GM19025 (cell line): ENCODE measurements at regions not wholly inside any gene's neighbourhood (a gene's known extent, or its start where the extent isn't known, plus 50 kb on each side); places are given as distances from the start of the nearest gene placed in this dataset.
"Not testable (repeated sequence)": the region's sequence is repeated elsewhere in the genome, so short reads cannot be mapped to it uniquely, and the experiment has no call there.

ENCODE experiments used
- ATAC-seq: cut with Tn5 transposase; IDR thresholded peaks from one replicate; pipeline ENCODE4 v1.9.1; 2021; ENCODE audit warnings: mild to moderate bottlenecking, low read depth, moderate library complexity; ENCODE audit not compliant: unreplicated experiment

DNA sequence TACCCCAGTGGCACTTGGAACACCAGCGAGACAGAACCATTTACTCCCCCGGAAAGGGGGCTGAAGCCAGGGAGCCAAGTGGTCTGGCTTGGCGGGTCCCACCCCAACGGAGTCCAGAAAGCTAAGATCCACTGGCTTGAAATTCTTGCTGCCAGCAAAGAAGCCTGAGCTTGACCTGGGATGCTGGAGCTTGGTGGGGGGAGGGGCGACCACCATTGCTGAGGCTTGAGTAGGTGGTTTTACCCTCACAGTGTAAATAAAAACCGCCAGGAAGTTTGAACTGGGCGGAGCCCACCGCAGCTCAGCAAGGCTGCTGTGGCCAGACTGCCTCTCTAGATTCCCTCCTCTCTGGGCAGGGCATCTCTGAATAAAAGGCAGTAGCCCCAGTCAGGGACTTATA, 62.8 kb downstream of the RPS24 start:
- ATAC-seq: not testable (repeated sequence)

- not testable (repeated sequence) for ATAC-seq
These were observed 68.9 kb downstream of the RPS24 start for GRCh38 chr10:78102593-78102992.

GRCh38 chr10:78109210-78109609, 75.5 kb downstream of the RPS24 start:
- no peak for ATAC-seq

GRCh38 chr10:78115135-78115853, 81.6 kb downstream of the RPS24 start:
- ATAC-seq: no peak

GRCh38 chr10:78116361-78116760, 82.7 kb downstream of the RPS24 start:
- no peak for ATAC-seq

- no peak for ATAC-seq
These were observed 84.9 kb downstream of the RPS24 start for GRCh38 chr10:78118591-78118990.

GRCh38 chr10:78121801-78122200, 88.1 kb downstream of the RPS24 start:
- no peak for ATAC-seq

- ATAC-seq: no peak
These were observed 90.5 kb downstream of the RPS24 start for GRCh38 chr10:78124167-78124566.

- ATAC-seq: no peak
These were observed 95.5 kb downstream of the RPS24 start for GRCh38 chr10:78129211-78129610.

DNA sequence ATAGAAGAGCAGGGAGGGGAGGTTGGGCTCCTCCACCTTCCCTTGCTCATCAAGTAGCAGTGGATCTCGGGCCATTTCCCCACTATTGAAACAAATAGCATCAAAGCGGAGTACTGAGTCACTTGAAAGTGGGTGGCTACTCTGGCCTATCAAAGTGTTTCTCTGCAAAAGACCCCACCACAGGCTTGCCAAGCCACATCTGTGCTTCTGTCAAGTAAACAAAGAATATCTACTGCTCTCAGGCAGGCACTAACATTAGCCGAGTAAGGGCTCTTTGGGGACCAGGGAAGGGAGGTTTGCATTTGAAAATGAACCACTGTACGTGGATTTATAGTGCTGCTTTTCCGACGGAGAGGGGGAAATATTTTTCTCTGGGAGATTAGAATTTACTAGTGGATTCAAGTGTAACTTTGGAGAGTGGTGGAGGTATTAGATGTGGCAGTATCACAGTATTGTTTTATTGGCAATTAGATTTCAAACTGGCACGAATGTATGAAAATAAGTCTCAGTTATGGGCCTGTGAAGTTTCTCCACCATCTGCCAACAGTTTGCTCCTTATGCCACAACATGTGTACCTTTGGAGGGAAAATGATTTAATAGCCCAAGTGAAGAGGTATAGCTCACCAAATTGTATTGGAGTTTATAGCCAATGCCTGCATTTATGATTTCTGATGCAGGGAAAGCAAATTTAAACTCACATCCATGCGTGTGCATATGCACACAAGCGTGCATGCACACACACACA, 97.5 kb downstream of the RPS24 start:
- no peak for ATAC-seq

- ATAC-seq: no peak
These were observed 101.2 kb downstream of the RPS24 start for GRCh38 chr10:78134773-78135306.

DNA sequence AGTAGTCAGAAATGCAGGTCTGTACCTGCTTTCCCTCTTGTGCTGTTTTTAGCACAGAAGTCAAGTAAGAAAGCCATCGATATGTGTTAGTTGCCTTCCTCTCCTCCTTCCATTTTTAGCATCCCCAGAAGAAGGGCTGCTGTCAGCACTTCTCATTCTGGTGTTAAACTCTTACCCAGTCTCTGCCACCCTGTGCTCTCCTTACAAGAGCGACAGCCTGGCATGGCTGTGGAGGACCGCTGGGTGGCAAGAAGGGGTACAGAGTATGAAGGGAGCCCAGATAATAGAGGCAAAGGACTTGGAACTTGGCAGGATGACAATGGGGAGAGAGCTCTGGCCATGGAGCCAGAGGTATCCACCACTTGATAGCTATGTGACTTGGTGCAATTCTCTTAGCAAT, 103.5 kb downstream of the RPS24 start:
- ATAC-seq: no peak

DNA sequence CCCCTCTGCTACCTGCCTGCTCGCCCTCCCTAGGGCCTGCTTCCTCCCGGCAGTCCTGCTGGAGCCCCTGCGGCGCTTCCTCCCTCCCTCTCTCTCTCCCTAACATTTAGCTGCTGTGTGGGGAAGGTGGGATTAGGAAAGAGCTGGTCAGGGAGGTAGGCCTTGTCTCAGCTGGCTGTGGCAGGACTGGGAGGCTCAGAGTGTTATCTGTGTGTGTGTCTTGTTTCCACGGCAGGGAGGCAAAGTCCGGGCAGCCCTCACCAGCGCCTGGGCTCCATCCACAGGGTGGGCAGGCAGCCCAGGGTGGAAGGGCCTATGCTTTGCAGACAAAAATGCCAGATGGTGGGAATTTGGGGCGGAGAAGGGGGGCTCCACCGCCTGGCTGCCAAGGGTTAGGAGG, 105.7 kb downstream of the RPS24 start:
- no peak for ATAC-seq

DNA sequence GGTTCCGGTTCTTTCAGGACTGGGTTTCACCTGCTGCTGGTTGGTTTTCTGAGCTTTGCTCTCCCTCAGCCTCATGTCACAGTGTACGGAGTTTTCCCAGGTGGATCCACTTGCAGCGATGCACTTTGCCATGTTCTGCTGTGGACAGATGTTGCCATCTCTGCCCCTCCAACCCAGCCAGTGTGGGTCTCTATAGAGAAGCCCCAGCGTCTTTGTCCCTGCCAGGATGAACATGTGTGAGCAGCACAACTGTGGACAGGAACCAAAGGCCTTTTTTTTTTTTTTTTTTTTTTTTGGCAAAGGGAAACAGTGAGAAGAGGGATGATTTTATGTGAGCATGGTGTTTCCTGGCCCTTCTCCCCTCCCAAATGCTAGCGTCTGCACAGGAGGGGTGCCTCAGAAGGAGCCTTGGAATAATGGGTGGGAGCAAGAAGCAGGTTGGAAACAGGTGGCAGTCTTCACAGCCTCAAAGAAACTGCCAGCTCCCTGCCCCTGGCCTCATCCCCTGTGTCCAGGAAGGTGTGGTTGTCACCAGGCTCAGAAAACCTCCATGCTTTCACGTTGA, 106.5 kb downstream of the RPS24 start:
- no peak for ATAC-seq

GRCh38 chr10:78143576-78143975, 109.9 kb downstream of the RPS24 start:
- no peak for ATAC-seq

GRCh38 chr10:78146200-78146599, 112.5 kb downstream of the RPS24 start:
- no peak for ATAC-seq

GRCh38 chr10:78147202-78147601, 113.5 kb downstream of the RPS24 start:
- no peak for ATAC-seq

DNA sequence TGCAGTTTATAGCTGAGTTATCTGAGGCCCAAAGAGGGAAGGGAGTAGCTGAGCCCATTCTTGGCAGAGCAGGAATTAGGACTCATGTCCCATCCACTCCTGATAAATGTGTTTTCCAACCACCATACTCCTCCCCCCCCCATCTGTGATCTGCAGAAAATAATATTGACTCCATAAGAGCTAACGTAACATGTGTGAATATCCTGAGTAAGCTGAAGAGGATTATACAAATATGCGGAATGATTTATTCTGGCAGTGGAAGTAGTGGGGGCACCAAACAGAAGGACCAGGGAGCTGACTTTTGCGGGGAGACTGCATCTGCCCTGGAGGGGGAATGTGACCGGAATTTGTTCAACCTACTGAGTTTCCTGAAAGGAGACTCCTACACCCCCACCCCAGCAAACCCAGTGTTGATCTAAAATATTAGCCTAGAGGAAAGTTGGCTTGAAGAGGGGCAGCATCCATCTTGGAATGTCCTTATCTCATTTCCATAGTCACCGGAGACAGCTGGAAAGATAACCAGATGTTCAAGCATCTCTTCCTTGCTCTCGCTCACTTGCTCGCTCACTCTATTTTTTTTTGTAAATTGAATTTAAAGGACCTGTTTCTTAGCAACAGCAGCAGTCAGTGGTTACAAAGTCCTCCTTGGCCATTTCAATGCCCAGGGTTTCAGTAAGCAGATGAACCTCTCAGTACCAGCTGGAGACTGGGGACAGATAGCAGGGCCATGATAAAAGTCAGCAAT, 114.7 kb downstream of the RPS24 start:
- ATAC-seq: no peak

GRCh38 chr10:78148961-78149612, 115.4 kb downstream of the RPS24 start:
- ATAC-seq: no peak

DNA sequence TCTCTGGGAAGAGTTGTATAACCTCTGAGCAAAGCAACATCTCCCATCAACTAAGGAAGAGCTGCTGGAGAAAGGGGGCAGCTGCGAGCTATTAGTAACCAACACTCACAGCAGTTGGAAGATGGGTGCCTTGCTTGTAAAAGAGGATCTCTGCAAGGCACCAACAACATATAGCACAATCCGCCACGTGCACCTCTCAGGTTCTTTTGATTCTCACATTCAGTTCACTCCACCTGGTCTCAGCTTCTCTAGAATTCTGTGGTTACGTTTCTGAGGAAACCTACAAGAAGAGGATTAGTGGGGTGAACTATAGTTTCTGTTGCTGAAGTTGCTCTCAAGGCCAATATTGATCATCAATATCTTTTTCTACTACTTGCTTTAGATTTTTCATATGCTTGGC, 117.1 kb downstream of the RPS24 start:
- ATAC-seq: no peak
